H9 (cell line): ENCODE measurements at regions not wholly inside any gene's neighbourhood (a gene's known extent, or its start where the extent isn't known, plus 50 kb on each side); places are given as distances from the start of the nearest gene placed in this dataset.

Source experiments
- DNase-seq: peaks from one replicate; pipeline ENCODE4 v3.0.0-alpha.2; 2017
- H2AFZ ChIP-seq: one replicate; pipeline ENCODE4 v1.6.1; 2013; ENCODE audit warnings: mild to moderate bottlenecking, low read length, control low read depth, moderate library complexity
- H2AK5ac ChIP-seq: 2 replicates; pipeline ENCODE4 v1.6.1; 2013; ENCODE audit warnings: low read length, control low read depth, mixed read lengths; ENCODE audit not compliant: insufficient read length
- H2BK120ac ChIP-seq: one replicate; pipeline ENCODE4 v1.6.1; 2013; ENCODE audit warnings: low read depth, mild to moderate bottlenecking, low read length, control low read depth, inconsistent platforms; ENCODE audit not compliant: poor library complexity, severe bottlenecking
- H2BK12ac ChIP-seq: 2 replicates; pipeline ENCODE4 v1.6.1; 2013; ENCODE audit warnings: low read length, control low read depth, mixed read lengths, low read depth; ENCODE audit not compliant: insufficient read length
- H2BK15ac ChIP-seq: 2 replicates; pipeline ENCODE4 v1.6.1; 2013; ENCODE audit warnings: low read depth, low read length, control low read depth
- H2BK20ac ChIP-seq: one replicate; pipeline ENCODE4 v1.6.1; 2013; ENCODE audit warnings: low read depth, mild to moderate bottlenecking, low read length, control low read depth, inconsistent platforms; ENCODE audit not compliant: poor library complexity, severe bottlenecking
- H2BK5ac ChIP-seq: 2 replicates; pipeline ENCODE4 v1.6.1; 2013; ENCODE audit warnings: low read length, control low read depth, mixed read lengths; ENCODE audit not compliant: insufficient read length
- H3K14ac ChIP-seq: 2 replicates; pipeline ENCODE4 v1.6.1; 2013; ENCODE audit warnings: low read length, control low read depth; ENCODE audit not compliant: insufficient read depth
- H3K18ac ChIP-seq: 2 replicates; pipeline ENCODE4 v1.6.1; 2013; ENCODE audit warnings: low read depth, mild to moderate bottlenecking, mixed read lengths, low read length, control low read depth; ENCODE audit not compliant: insufficient read length
- H3K23ac ChIP-seq: 2 replicates; pipeline ENCODE4 v1.6.1; 2013; ENCODE audit warnings: low read length, control low read depth, mixed read lengths, low read depth; ENCODE audit not compliant: insufficient read length
- H3K23me2 ChIP-seq: 2 replicates; pipeline ENCODE4 v1.6.1; 2013; ENCODE audit warnings: low read depth, mild to moderate bottlenecking, mixed read lengths, low read length, control low read depth; ENCODE audit not compliant: insufficient read length, poor library complexity, severe bottlenecking
- H3K27ac ChIP-seq: 2 replicates; pipeline ENCODE4 v1.5.1; 2013; ENCODE audit warnings: low read length, control low read depth, mixed read lengths, low read depth; ENCODE audit not compliant: insufficient read length
- H3K27me3 ChIP-seq: 2 replicates; pipeline ENCODE4 v1.6.1; 2013; ENCODE audit warnings: low read length, control low read depth, inconsistent platforms; ENCODE audit not compliant: insufficient read depth
- H3K4ac ChIP-seq: 2 replicates; pipeline ENCODE4 v1.6.1; 2013; ENCODE audit warnings: low read depth, mild to moderate bottlenecking, control low read depth, inconsistent platforms, low read length, moderate library complexity
- H3K4me1 ChIP-seq: 2 replicates; pipeline ENCODE4 v1.6.1; 2013; ENCODE audit warnings: low read length, control low read depth, inconsistent platforms; ENCODE audit not compliant: insufficient read depth
- H3K4me2 ChIP-seq: 2 replicates; pipeline ENCODE4 v1.6.1; 2013; ENCODE audit warnings: low read length, control low read depth, mixed read lengths; ENCODE audit not compliant: insufficient read length, insufficient read depth
- H3K56ac ChIP-seq: 2 replicates; pipeline ENCODE4 v1.6.1; 2013; ENCODE audit warnings: low read depth, mild to moderate bottlenecking, mixed read lengths, low read length, control low read depth; ENCODE audit not compliant: insufficient read length
- H3K79me1 ChIP-seq: 2 replicates; pipeline ENCODE4 v1.6.1; 2013; ENCODE audit warnings: low read depth, mild to moderate bottlenecking, moderate library complexity, low read length, control low read depth, inconsistent platforms; ENCODE audit not compliant: insufficient read depth, poor library complexity, severe bottlenecking
- H3K79me2 ChIP-seq: 2 replicates; pipeline ENCODE4 v1.6.1; 2013; ENCODE audit warnings: low read length, control low read depth, inconsistent platforms; ENCODE audit not compliant: insufficient read depth
- H3K9ac ChIP-seq: 2 replicates; pipeline ENCODE4 v1.6.1; 2013; ENCODE audit warnings: low read length, control low read depth, mixed read lengths; ENCODE audit not compliant: insufficient read length; ENCODE audit errors: extremely low read depth
- H3K9me3 ChIP-seq: one replicate; pipeline ENCODE4 v1.6.1; 2013; ENCODE audit warnings: low read depth, low read length, inconsistent platforms; ENCODE audit not compliant: control insufficient read depth
- H3T11ph ChIP-seq: one replicate; pipeline ENCODE4 v1.6.1; 2013; ENCODE audit warnings: mild to moderate bottlenecking, low read length, control low read depth, inconsistent platforms
- H4K20me1 ChIP-seq: one replicate; pipeline ENCODE4 v1.6.1; 2013; ENCODE audit not compliant: control insufficient read depth, insufficient read length, insufficient read depth
- H4K5ac ChIP-seq: 2 replicates; pipeline ENCODE4 v1.6.1; 2013; ENCODE audit warnings: low read depth, mild to moderate bottlenecking, mixed read lengths, low read length, control low read depth; ENCODE audit not compliant: insufficient read length
- H4K8ac ChIP-seq: replicated peaks from 2 replicates; pipeline ENCODE4 v1.6.1; 2013; ENCODE audit warnings: low read length, control low read depth, mixed read lengths, low read depth; ENCODE audit not compliant: insufficient read length
- H4K91ac ChIP-seq: 2 replicates; pipeline ENCODE4 v1.6.1; 2013; ENCODE audit warnings: low read depth, mild to moderate bottlenecking, moderate library complexity, mixed read lengths, low read length, control low read depth; ENCODE audit not compliant: insufficient read length
- H3K27ac Mint-ChIP-seq, 3 experiments: 2 replicates in 2 of 3; 3 replicates in 1 of 3; pipeline ENCODE4 v1.8.0; 2020 to 2021; ENCODE audit warnings: mixed read lengths in 3 of 3, mild to moderate bottlenecking in 1 of 3, moderate library complexity in 1 of 3
- H3K27me3 Mint-ChIP-seq: 2 replicates; pipeline ENCODE4 v1.8.0; 2021; ENCODE audit warnings: low read depth, mild to moderate bottlenecking, moderate library complexity, mixed read lengths
- H3K36me3 Mint-ChIP-seq, 3 experiments: 2 replicates in 2 of 3; 3 replicates in 1 of 3; pipeline ENCODE4 v1.8.0; 2020 to 2021; ENCODE audit warnings: low read depth in 3 of 3, mixed read lengths in 3 of 3; ENCODE audit not compliant: insufficient read depth in 1 of 3
- H3K4me1 Mint-ChIP-seq, 2 experiments: 2 replicates each; pipeline ENCODE4 v1.8.0; 2020; ENCODE audit warnings: mixed read lengths in 2 of 2
- H3K4me3 Mint-ChIP-seq, 2 experiments: 2 replicates in 1 of 2; 3 replicates in 1 of 2; pipeline ENCODE4 v1.8.0; 2020 to 2021; ENCODE audit warnings: mild to moderate bottlenecking in 2 of 2, mixed read lengths in 2 of 2, moderate library complexity in 1 of 2
- H3K9me3 Mint-ChIP-seq, 2 experiments: 2 replicates in 1 of 2; 3 replicates in 1 of 2; pipeline ENCODE4 v1.8.0; 2020; ENCODE audit warnings: mild to moderate bottlenecking in 2 of 2, mixed read lengths in 2 of 2, moderate library complexity in 1 of 2
- WGBS: extraction: QIAGEN DNeasy Blood & Tissue Kit; methylation state at CpG from one replicate; pipeline ENCODE4 v1.1.7; 2013; ENCODE audit warnings: missing lambda C conversion rate, low lambda C conversion rate, mixed read lengths; ENCODE audit not compliant: insufficient read length; ENCODE audit errors: extremely low coverage; 5-methylcytosine and 5-hydroxymethylcytosine counted together
- TF ChIP-seq, protein P1 (sequence below): fragments of 200-600 bp; sonication (generic); conservative IDR thresholded peaks from 3 replicates; pipeline ENCODE4 v1.8.0; 2021; ENCODE audit warnings: antibody characterized with exemption, mild to moderate bottlenecking

DNA sequence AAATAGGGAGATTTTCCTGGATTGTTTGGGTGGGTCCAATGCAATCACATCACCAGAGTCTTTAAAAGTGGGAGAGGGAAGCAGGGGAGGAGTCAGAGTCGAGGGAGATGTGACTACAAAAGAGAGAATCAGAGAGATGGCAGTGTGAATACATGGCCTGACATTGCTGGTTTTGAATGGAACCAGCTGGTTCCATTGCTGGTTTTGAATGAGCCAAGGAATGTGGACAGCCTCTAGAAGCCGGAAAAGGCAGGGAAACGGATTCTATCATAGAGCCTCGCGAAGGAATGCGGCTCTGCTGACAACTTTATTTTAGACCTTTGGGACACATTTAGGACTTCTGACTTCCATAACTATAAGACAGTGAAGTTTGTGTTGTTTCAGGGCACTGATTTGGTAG, 627.0 kb upstream of the HTR2C start:
- peaks cover 11% of the 10 kb centered on the region; the same call in 1 of the 2 replicates for H3K4me1 ChIP-seq
- no peak overlapping the region for H3K27ac ChIP-seq
- WGBS, result no CpG with 5 or more reads among the region's 6 CpGs
- H3K23ac ChIP-seq, result no peak overlapping the region
- H3K27me3 ChIP-seq, result no peaks in the 10 kb centered on the region
- no peak overlapping the region for H2BK120ac ChIP-seq
- Mint-ChIP-seq H3K27me3 (no peaks in the 10 kb centered on the region), H3K9me3 (peaks cover 9 to 10% of the 10 kb centered on the region in 2 experiments; a peak in 4 of 5 replicates), H3K27ac (peak overlapping the region; percentile 30 to 86 (median 84); a peak in 5 of 7 replicates), H3K36me3 (peaks cover 32 to 76% (median 72%) of the 10 kb centered on the region in 3 experiments), H3K4me1 (peaks cover 44 to 55% of the 10 kb centered on the region in 2 experiments), H3K4me3 (no peak overlapping the region)
- no peak overlapping the region for H2AK5ac ChIP-seq
- H3K4me2 ChIP-seq, result no peak overlapping the region
- H3K79me2 ChIP-seq, result peaks cover 3% of the 10 kb centered on the region; the same call in 1 of the 2 replicates
- no peak overlapping the region for H3T11ph ChIP-seq
- no peaks in the 10 kb centered on the region for H4K20me1 ChIP-seq
- no peak overlapping the region for H3K56ac ChIP-seq
- peaks cover 3% of the 10 kb centered on the region for H3K79me1 ChIP-seq
- no peak overlapping the region for H3K18ac ChIP-seq
- no peak overlapping the region for H4K91ac ChIP-seq
- no peak overlapping the region for H2BK12ac ChIP-seq
- H2BK15ac ChIP-seq, result no peak overlapping the region
- TF ChIP-seq, protein P1, sequence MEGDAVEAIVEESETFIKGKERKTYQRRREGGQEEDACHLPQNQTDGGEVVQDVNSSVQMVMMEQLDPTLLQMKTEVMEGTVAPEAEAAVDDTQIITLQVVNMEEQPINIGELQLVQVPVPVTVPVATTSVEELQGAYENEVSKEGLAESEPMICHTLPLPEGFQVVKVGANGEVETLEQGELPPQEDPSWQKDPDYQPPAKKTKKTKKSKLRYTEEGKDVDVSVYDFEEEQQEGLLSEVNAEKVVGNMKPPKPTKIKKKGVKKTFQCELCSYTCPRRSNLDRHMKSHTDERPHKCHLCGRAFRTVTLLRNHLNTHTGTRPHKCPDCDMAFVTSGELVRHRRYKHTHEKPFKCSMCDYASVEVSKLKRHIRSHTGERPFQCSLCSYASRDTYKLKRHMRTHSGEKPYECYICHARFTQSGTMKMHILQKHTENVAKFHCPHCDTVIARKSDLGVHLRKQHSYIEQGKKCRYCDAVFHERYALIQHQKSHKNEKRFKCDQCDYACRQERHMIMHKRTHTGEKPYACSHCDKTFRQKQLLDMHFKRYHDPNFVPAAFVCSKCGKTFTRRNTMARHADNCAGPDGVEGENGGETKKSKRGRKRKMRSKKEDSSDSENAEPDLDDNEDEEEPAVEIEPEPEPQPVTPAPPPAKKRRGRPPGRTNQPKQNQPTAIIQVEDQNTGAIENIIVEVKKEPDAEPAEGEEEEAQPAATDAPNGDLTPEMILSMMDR, result no peak
- no peak overlapping the region for H2BK5ac ChIP-seq
- no peak overlapping the region for H3K14ac ChIP-seq
- no peak for DNase-seq
- H3K23me2 ChIP-seq, result no peaks in the 10 kb centered on the region
- no peak overlapping the region for H3K4ac ChIP-seq
- no peak overlapping the region for H2AFZ ChIP-seq
- no peak overlapping the region for H4K5ac ChIP-seq
- H3K9ac ChIP-seq, result no peak overlapping the region
- H2BK20ac ChIP-seq, result no peak overlapping the region
- H4K8ac ChIP-seq, result no peak overlapping the region
- peaks cover 6% of the 10 kb centered on the region for H3K9me3 ChIP-seq
